BE2C (cell line): ENCODE measurements at regions not wholly inside any gene's neighbourhood (a gene's known extent, or its start where the extent isn't known, plus 50 kb on each side); places are given as distances from the start of the nearest gene placed in this dataset.
"Not testable (repeated sequence)": the region's sequence is repeated elsewhere in the genome, so short reads cannot be mapped to it uniquely, and the experiment has no call there.

Source experiments
- DNase-seq: peaks from one replicate; pipeline ENCODE4 v3.0.0-alpha.2; 2020
- H3K27me3 ChIP-seq: fragments of 250-450 bp; sonication (Bioruptor Pico); 2 replicates; pipeline ENCODE4 v1.5.1; 2020; ENCODE audit warnings: mild to moderate bottlenecking
- H3K36me3 ChIP-seq: fragments of 250-450 bp; sonication (Bioruptor Pico); 2 replicates; pipeline ENCODE4 v1.5.1; 2020; ENCODE audit warnings: mild to moderate bottlenecking
- H3K4me1 ChIP-seq: fragments of 250-450 bp; sonication (Bioruptor Pico); 2 replicates; pipeline ENCODE4 v1.5.1; 2020
- H3K4me3 ChIP-seq: 2 replicates; pipeline ENCODE4 v1.5.1; 2011; ENCODE audit warnings: low read depth, low read length
- H3K9me3 ChIP-seq: fragments of 250-450 bp; sonication (Bioruptor Pico); 2 replicates; pipeline ENCODE4 v1.5.1; 2020
- TF ChIP-seq, protein P1 (sequence below): IDR thresholded peaks from 2 replicates; pipeline ENCODE4 v1.5.1; 2012; ENCODE audit warnings: mild to moderate bottlenecking, low read depth, low read length

DNA sequence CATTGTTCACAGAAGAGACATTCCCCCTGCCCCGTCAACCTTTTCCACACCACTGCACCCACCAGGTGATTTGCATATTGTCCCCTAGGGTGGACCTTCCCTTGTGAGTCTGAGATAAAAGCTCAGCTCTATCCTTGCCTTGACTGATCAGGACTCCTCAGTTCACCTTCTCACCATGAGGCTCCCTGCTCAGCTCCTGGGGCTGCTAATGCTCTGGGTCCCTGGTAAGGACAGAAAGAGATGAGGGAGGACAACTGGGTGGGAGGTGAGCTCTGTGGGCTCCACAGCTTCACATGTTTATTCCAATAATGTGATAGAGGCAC is 1160.1 kb downstream of the RPIA start:
- no peaks in the 10 kb centered on the region for H3K36me3 ChIP-seq
- DNase-seq = no peak
- TF ChIP-seq, protein P1, sequence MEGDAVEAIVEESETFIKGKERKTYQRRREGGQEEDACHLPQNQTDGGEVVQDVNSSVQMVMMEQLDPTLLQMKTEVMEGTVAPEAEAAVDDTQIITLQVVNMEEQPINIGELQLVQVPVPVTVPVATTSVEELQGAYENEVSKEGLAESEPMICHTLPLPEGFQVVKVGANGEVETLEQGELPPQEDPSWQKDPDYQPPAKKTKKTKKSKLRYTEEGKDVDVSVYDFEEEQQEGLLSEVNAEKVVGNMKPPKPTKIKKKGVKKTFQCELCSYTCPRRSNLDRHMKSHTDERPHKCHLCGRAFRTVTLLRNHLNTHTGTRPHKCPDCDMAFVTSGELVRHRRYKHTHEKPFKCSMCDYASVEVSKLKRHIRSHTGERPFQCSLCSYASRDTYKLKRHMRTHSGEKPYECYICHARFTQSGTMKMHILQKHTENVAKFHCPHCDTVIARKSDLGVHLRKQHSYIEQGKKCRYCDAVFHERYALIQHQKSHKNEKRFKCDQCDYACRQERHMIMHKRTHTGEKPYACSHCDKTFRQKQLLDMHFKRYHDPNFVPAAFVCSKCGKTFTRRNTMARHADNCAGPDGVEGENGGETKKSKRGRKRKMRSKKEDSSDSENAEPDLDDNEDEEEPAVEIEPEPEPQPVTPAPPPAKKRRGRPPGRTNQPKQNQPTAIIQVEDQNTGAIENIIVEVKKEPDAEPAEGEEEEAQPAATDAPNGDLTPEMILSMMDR = no peak
- no peaks in the 10 kb centered on the region for H3K9me3 ChIP-seq
- H3K27me3 ChIP-seq = peaks cover 11% of the 10 kb centered on the region
- H3K4me3 ChIP-seq = no peak overlapping the region
- no peaks in the 10 kb centered on the region for H3K4me1 ChIP-seq

DNA sequence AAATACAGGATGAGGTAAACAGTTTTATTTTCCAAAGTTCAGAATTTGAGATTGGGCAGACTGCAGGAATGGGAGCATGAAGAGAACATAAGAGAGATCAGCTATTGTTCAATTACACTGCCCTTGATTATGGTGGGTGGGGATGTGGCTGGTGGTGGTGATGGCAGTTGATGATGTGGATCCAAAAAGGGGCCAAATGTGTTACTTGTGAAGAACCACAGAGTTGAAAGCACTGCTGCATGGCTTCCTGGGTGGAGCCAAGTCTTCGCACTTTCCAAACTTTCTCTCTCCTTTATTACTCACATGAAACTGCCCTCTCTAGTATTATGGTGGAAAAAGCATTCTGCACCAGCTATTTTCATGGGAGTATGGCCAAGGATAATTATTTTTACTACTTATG is 1162.0 kb downstream of the RPIA start:
- peaks cover 11% of the 10 kb centered on the region for H3K27me3 ChIP-seq
- not testable (repeated sequence) for H3K9me3 ChIP-seq, H3K4me1 ChIP-seq, H3K36me3 ChIP-seq, H3K4me3 ChIP-seq, DNase-seq

DNA sequence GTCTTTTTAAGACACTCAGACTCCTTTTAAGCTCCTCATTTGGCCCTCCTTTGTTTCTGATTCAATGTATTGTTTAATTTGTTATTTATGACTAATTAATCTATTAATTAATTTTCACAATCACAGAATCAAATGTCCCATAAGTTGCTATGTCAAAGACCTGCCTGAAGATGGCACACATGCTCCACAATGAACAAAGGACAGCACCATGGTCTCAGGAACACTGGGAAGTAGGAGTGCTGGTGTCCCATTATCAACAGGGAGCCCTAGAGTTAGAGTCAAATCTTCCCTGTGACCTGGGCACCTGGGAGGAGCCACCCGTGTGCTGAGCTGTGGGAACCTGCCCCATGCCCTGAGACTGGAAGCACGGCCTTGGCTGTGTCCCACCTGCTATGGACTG is 1164.3 kb downstream of the RPIA start:
- DNase-seq, H3K9me3 ChIP-seq, H3K27me3 ChIP-seq, H3K36me3 ChIP-seq, H3K4me3 ChIP-seq, H3K4me1 ChIP-seq: not testable (repeated sequence)

DNA sequence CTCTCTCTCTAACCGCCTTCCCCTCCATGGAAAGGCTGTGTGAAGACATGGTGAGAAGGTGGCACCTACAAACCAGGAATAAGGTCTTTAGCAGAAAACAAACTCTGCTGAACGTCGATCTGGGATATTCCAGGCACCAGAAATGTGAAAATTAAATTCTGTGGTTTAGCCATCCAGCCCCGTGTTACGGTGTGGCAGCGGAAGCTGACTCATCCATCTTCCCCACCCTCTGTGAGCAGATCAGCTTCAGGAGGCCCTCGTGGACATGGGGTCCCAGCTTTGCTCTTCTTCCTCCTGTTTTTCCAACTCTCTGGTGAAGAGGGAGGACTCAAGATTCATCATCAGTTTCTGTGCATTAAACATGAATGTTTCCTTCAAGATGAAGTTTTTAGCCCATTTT is 1164.8 kb downstream of the RPIA start:
- H3K36me3 ChIP-seq, H3K4me1 ChIP-seq, H3K9me3 ChIP-seq, H3K4me3 ChIP-seq, H3K27me3 ChIP-seq, DNase-seq: not testable (repeated sequence)

DNA sequence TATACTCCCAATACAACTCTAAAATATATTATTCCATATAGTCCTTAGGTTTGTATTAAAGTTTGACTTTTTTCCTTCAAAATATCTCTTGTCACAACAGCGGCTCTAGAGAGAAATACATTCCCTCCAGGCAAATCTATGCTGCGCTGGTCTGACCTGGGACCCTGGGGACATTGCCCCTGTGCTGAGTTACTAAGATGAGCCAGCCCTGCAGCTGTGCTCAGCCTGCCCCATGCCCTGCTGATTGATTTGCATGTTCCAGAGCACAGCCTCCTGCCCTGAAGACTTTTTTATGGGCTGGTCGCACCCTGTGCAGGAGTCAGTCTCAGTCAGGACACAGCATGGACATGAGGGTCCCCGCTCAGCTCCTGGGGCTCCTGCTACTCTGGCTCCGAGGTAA is 1170.7 kb downstream of the RPIA start:
- H3K4me3 ChIP-seq, H3K27me3 ChIP-seq, DNase-seq, H3K9me3 ChIP-seq, H3K36me3 ChIP-seq, H3K4me1 ChIP-seq: not testable (repeated sequence)

DNA sequence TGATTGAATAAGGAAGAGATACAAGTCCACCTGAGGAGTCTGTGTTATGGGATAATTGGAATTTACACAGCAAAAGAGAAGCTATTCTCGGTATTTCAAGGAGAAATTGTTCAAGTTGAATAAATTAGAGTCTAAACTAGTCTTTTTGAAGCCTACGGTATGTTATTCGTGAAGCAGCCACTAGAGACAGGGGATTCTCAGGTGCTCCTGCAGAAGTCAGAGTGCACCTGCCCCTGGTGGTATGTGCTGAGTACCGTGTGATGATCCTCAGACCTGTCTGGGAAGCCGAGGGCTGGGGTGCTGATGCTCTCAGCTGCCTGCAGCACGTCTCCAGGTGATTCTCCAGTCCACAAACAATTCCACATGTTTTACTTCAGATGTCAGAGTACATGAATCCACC is 1171.7 kb downstream of the RPIA start:
- H3K9me3 ChIP-seq, DNase-seq, H3K36me3 ChIP-seq, H3K4me3 ChIP-seq, H3K4me1 ChIP-seq, H3K27me3 ChIP-seq: not testable (repeated sequence)

DNA sequence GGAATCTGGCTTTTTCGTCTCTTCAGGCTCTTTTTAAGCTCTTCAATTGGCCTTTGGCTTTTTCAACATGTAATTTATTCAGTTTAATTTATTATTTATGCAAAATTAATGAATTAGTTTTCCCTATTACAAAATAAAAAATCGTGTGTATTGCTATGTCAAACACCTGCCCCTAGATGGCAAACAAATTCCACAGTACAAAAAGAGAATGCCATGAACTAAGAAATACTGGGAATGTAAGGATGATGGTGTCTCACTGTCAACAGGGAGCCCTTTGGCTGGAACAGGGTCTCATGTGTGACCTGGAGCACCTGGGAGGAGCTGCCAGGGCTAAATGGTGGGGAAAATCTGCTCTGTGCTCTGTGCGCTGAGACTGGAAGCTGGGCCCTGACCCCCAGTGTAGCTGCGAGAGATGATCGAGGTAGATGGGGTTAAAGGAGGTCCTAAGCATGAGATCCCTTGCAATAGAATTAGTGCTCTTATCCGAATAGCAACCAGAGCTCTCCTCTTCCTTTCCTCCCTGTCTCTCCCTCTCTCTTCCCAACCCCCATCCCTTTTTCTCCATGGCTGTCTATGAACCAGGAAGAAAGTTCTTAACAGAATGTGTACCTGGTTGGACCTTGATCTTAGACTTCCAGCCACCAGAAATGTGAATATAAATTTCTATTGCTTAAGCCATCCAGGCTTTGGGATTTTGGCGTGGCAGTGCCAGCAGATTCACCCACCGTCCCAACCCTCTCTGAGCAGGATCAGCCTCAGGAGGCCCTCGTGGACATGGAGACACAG is 1183.5 kb downstream of the RPIA start:
- H3K36me3 ChIP-seq, H3K4me3 ChIP-seq, H3K4me1 ChIP-seq, H3K9me3 ChIP-seq, H3K27me3 ChIP-seq, DNase-seq: not testable (repeated sequence)

DNA sequence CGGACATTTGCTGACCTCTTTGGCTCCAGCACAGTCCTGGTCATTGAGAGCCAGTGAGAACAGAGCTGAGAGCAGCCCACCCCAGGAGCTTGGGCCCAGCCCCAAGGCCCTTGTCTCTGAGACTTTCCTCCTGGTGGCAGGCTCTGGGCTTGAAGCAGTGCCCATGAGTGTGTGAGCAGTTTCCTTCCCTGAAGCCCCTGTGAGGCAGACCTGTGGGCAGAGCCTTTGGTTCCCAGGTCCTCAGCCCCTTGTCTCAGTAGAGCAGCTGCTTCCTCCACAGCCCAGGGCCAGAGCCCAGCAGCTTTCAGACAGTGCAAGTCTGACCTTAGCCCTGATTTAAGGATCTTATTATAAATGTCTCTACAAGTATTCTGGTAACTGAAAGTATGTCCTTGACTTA is 1185.0 kb downstream of the RPIA start:
- not testable (repeated sequence) for H3K9me3 ChIP-seq, H3K4me1 ChIP-seq, H3K36me3 ChIP-seq, H3K4me3 ChIP-seq, H3K27me3 ChIP-seq, DNase-seq

DNA sequence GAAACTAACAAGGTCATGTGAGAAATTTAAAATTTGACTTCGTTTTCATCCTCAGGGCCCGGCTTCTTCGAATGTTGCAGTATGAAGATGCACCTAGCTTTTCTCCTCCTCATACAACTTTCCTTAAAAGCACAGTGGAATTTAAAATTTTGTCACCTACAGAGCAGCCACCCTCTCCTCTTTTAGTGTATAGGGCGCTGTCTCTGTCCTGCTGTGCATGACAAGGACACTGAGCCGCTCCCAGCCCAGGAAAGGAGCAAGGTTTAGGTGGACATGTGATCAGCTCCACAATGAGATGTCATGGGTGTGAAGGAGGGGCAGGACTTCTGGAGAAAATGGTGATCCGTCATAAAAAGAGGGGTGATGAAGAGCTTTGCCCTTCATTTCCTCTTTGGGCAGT is 1185.4 kb downstream of the RPIA start:
- not testable (repeated sequence) for DNase-seq, H3K4me3 ChIP-seq, H3K36me3 ChIP-seq, H3K27me3 ChIP-seq, H3K4me1 ChIP-seq, H3K9me3 ChIP-seq

DNA sequence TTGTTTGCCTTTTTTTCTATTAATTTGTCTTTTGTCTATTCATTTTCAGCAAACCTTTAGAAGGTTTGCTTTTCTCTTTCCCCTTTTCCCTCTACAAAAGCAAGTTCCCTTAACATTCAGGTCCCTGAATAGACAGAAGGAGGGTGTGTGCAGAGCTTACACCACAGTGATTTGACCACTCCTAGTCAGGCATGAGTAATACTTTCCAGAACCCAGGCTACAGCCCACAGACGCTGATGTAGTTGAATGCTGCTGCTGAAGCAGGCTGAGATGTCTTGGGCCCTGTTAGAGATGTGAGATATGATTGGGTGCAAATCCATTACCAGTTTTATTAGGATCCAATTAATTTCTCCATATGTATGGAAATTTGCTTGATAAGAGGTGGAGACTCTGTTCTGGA is 1191.4 kb downstream of the RPIA start:
- DNase-seq, H3K27me3 ChIP-seq, H3K36me3 ChIP-seq, H3K9me3 ChIP-seq, H3K4me1 ChIP-seq, H3K4me3 ChIP-seq: not testable (repeated sequence)

DNA sequence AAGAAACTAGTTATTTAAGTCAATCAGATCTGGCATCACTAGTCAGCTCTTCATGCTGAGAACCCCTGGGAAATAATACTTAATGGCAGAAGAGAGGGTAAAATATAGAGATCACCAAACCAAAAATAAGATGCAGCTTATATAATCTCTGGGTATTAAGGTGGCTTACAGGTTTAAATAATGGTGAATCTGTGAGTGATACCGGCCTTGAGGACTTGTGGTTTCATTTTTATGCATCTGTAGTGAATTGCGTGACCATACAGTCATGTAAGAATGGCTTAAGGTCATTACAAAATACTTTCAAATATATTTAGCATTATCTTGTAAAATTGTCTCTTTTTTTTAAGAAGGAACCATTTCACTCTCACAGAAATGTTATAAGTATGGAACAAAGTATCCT is 1192.2 kb downstream of the RPIA start:
- not testable (repeated sequence) for H3K36me3 ChIP-seq, H3K9me3 ChIP-seq, H3K4me1 ChIP-seq, H3K4me3 ChIP-seq, DNase-seq, H3K27me3 ChIP-seq

DNA sequence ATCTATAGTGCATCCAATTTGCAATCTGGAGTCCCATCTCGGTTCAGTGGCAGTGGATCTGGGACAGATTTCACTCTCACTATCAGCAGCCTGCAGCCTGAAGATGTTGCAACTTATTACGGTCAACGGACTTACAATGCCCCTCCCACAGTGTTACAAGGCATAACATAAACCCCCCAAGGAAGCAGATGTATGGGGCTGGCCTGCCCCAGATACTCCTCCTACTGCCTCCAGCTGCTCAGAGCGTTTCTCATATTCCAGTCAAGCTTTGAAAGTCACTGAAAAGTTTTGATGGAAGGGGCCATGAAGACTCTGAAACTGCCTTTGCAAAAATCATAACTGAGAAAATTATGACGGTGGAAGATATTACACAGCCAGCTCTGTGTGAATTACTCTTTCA is 1193.6 kb downstream of the RPIA start:
- H3K4me1 ChIP-seq, H3K36me3 ChIP-seq, H3K9me3 ChIP-seq, H3K27me3 ChIP-seq, H3K4me3 ChIP-seq, DNase-seq: not testable (repeated sequence)

DNA sequence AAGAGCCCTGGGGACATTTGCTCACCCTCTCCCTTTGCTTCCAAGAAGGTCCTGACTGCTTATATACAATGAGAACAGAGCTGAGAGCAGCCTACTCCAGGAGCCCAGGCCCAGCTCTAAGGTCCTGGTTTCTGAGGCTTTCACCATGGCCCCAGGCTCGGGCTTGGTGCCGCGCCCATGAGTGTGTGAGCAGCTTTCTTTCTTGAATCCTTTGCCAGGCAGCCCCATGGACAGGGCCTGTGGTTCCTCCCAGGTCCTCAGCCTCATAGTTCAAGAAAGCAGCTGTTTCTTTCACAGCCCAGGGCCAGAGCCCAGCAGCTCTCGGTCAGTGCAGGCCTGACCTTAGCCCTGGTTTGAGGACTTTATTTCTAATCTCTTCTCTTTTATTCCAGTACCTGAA is 1197.2 kb downstream of the RPIA start:
- H3K9me3 ChIP-seq, H3K4me1 ChIP-seq, DNase-seq, H3K4me3 ChIP-seq, H3K36me3 ChIP-seq, H3K27me3 ChIP-seq: not testable (repeated sequence)

DNA sequence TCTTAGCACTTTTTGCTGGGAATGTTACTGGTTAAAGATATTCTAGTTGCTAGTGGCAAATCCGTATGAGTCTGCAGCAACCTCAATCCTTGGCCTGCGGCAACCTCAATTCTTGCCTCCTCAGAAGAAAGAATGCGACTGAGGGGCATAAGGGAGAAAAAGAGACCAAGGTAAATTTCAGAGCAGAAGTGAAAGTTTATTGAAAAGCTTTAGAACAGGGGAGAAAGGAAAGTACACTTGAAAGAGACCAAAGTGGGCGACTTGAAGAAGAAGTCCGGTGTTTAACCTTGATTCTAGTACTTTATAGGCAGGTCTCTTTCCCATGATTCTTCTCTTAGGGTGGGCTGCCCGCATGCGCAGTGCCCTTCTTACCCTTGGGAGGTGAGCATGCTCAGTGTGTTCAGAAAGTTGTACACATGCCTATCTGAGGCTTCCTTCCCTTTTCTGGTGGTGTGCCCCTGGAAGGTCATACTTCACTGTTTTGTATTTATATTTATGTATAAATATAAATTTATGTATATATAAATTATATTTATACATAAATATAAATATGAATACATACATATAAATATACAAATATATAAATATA is 1198.8 kb downstream of the RPIA start:
- H3K9me3 ChIP-seq, H3K4me3 ChIP-seq, H3K4me1 ChIP-seq, H3K36me3 ChIP-seq, DNase-seq, H3K27me3 ChIP-seq: not testable (repeated sequence)

DNA sequence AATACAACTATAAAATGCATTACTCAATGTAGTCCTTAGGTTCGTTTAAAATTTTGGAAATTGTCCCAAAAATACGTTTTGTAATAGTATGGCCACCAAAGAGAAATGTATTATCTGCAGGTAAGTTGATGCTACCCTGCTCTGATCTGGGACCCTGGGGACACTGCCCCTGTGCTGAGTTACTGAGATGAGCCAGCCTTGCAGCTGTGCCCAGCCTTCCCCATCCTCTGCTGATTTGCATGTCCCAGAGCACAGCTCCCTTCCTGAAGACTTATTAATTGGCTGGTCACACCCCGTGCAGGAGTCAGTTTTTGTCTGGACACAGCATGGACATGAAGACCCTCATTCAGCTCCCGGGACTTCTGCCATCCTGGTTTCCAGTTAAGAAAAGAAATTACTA is 1203.5 kb downstream of the RPIA start:
- H3K36me3 ChIP-seq, H3K4me1 ChIP-seq, H3K27me3 ChIP-seq: not testable (repeated sequence)

DNA sequence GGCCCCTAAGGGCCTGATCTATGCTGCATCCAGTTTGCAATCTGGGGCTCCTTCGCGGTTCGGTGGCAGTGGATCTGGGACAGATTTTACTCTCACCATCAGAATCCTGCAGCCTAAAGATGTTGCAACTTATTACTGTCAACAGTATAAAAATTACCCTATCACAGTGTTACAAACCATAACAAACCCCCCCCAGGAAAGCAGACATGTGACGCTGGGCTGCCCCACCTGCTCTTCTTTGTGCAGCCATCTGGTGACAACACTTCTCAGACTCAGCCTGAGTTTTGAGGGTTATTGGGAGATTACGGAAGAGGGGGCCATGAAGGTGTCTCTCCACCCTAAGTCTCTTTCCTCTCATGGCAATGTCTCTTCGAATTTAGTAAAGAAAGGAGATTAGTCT is 1204.2 kb downstream of the RPIA start:
- H3K36me3 ChIP-seq, H3K9me3 ChIP-seq, H3K27me3 ChIP-seq, H3K4me1 ChIP-seq, H3K4me3 ChIP-seq, DNase-seq: not testable (repeated sequence)

More for the DNA sequence above, 1203.5 kb downstream of the RPIA start:
- H3K9me3 ChIP-seq, H3K4me3 ChIP-seq, DNase-seq: not testable (repeated sequence)
